ENCODE measurements at regions not wholly inside any gene's neighbourhood (a gene's known extent, or its start where the extent isn't known, plus 50 kb on each side); places are given as distances from the start of the nearest gene placed in this dataset.

DNA sequence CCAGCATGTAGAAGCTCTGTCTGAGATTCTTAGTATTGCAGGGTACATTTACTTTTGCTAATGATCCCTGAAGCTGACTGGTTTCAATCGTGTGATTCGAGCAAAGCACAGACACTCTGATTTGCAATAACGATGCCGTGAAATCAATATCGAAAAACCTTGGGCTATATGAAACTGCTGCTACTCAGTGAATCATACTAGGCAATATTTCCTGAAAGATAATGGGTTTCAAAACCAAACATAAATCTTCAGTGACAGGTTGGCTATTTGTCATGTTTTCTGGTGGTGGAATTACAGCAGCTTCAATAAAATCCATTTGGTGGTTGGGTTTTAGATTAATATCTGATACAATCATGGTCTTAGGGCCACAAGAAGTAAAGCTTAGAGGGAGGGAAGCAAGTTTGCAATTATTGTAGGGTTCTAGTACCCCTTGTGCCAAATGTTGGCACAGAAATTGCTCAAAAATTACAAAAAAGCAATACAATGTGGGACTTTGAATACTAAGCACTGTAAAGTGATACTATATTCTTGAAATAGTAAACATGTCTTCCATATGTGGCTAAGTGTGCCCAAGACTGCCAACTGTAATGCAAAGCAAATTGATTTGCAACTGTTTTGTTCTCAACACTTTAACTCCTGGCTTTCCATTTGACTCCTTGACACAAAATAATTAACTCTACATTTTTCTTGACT is 112.4 kb upstream of the JAZF1 start:
- no peak for DNase-seq (ENCODE audit: low read depth in 3 of 3)

DNA sequence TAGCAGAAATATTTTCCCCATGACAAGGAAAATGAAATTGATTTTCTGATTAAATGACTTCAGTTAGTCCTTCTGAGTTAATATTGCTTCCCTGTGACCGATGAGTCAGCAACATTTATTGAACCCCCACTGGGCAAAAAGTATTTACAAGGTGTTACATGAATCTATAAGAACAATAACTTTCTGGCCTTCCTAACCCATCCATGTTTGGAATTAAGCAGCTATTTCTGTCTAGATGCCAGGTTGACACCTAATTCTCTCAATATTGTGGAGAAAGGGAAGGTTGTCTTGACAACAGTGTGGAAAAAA is 112.9 kb upstream of the JAZF1 start:
- no peak for DNase-seq (ENCODE audit: low read depth in 3 of 3)

DNA sequence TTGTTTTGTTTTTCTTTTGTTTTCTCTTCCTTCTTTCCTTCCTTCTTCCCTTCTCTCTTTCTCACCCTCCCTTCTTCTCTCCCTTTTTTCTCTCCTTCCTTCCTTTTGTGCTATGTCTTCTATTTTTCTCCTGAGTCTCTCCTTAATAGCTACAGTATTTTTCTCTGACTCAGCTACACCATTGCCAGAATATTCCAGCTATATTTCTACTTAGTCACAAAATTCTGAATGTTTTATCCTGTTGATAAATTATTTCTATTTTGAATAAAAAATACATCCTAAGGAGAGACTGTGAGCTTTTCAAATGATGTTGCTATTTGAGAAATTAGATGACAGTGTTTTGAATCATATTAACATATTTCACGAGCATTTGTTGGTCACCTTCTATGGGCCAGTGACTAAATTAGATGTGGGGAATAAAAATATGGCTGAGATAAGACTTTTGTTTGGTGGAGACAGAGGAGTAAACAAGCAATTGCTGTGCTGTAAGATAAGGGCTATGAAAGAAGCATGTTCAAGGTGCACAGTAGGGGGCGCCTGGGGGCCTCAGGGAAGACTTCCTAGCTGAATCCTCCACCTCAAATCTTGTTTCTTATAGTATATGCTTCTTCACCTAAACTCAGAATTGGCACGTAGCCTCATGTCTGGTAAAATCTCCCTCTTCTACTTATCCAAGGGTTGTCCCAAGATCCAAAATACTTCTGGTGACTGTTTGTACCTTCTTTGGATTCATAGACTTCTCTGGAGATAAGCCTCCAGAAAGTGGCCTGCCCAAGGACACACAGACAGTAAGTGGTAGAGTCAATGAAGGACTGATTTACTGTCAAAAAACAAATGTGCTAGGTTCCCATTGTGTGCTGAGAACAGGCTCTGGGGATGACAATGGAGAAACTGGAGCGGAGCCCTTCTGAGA is 115.5 kb upstream of the CREB5 start:
- DNase-seq (ENCODE audit: low read depth in 3 of 3): peak; percentile 21 to 44 (median 28)

DNA sequence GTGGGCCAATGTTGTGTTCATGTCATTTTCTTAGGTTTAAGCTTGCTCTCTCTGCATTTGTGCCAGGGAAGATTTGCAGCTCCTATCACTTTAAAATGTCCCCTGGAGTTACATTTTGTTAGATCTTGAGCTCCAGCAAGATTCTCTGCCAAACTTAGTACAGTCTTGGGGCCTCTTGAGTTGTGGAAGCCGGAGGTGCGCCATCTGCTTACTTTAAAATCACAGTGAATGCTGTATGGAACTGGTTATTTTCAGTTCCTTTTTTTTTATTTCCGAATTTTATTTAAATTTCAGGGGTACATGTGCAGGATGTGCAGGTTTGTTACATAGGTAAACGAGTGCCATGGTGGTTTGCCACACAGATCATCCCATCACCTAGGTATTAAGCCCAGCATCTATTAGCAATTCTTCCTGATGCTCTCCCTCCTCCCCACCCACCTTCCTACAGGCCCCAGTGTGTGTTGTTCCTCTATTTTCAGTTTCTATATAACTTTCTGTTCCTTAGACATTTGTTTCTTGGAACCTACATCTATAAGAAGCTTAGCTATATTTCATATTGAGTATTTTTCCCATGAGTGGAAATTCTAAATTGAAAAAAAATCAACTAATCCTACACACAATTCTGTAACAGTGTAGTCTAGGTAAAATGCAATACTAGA is 114.4 kb upstream of the CREB5 start:
- no peak for DNase-seq (ENCODE audit: low read depth in 3 of 3)

DNA sequence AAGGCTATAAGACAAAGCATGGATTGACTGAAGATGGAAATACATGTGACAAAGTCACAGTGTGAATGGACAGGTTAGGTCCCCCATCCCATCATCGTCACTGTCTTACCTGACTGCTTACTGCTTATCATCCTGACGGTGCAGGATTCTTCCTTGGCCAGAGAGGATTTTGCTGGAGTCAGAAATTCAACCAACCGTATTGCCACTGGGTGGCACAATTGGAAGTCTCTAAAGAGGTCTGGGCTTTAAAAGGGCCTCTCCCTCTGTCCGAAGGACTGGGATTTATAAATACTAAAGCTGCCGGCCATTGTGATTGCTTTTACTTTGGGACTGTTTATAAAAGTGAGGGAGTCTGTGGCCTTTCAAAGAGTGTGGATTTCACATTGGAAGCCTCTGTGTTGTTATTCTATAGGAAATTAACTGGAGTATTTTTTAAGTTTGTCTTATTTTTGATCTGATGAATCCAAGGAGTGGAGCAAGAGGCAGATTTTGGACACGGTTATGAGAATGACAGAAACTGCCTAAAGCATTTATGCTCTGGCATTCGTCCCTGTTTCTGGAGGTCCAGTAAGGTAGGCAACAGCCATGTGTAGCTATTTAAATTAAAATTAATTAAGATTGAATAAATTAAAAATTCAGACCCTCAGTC is 113.3 kb upstream of the CREB5 start:
- no peak for DNase-seq (ENCODE audit: low read depth in 3 of 3)

DNA sequence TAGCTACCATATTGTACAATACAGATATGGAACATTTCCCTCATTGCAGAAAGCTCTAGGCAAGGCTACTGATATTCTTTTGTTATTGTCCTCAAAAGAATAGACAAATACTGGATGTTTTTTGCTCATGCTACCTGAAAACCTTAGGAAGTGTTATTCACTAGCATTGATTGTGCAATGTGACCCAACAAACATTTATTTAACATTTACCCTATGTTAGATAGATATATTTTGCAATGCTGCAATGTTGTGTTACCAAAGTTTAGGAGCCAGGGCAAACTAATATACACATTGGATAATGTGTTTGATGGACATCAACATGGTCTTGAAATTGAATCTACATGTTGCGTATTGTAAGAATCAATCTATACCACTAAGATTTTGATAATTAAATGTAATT is 112.8 kb upstream of the CREB5 start:
- DNase-seq (ENCODE audit: low read depth in 3 of 3): no peak

DNA sequence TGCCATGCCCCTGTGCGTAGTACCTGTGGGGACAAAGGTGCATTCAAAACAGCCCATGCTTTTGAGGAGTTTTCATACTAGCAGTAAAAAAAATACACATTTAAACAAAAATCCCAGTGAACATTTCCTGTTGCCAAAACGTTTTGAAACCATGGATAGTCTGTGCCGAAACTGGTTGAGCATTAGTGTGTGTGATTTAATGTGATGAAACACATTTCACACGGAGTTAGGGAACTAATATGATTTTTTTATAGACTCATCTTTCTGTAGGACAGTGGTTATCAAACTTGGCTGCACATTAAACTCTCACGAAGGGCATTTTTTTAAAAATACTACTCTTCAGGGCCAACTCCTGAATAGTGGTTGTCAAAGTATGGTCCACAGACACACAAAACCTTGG is 111.8 kb upstream of the CREB5 start:
- DNase-seq (ENCODE audit: low read depth in 3 of 3): no peak

DNA sequence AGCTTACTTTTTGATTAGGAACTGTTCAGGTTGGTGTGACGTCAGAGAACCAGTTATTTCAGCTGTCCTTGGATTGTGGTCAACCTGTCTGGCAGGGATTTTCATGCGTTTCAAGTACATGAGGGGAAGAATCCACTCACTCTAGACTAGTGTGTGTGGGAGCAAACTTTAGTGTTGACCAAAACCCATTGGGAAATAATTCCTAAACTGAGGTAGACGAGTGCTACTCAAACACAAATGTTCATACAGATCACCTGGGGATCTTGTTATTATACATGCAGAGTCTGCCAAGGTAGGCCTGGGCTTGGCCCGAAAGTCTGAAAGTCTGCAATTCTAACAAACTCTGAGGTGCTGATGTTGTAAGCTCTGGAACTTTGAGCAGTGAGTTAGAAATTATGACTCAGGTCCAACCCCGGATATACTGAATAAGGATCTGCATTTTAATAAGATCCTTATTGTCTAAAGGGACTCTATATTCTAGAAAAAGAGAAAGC is 111.1 kb upstream of the CREB5 start:
- no peak for DNase-seq (ENCODE audit: low read depth in 3 of 3)

DNA sequence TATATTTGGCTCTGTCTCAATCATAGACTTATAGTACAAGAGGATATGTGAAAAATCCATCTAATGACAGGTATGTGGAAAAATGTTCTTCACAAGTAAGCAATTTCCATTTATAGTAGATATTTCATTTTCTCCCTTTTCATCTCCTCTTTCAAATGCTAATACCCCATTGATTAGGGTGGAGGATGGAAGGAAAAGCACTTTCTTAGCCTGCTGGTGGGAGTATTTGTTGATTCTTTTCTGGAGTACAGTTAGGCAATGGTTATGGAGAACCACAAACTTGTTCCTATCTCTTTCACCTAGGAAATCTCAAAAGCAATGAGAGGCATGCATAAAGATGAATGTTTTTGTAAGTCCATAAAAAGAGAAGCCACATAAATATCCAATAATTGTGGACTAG is 108.0 kb upstream of the CREB5 start:
- no peak for DNase-seq (ENCODE audit: low read depth in 3 of 3)

DNA sequence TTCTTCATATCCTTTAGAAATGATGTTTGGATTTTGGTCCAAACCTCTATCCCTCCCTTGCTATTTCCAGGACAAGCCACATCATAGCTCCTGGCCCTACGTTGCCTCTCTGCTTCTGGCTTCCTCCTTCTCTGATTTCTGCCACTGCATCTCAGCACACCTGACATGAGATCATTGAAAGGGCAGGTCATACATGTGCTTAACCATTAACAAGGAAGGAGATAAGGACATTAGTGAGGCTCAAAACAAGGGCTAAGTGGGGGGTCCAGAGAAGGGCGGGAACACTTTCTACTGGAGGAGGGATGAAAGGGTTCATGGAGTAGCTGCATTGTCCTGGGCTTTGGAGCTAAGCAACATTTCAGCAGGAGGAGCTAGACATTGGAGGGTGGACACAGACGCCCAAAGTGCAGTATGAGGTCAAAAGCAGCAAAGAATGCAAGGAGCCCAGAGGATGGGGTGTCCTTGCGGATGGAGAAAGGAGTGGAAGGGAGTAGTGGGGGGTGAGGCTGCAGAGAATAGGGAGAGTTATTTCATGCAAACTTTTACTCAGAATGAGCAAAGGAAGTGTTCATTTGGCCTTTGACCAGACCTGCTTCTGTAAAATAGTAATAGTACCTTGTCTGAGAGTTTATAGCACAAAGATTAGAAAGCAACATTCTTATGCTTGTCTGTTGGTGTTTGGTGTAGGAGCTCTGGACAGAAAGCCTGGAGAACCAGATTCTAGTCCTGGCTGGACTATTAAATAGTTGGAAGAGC is 102.4 kb upstream of the CREB5 start:
- no peak for DNase-seq (ENCODE audit: low read depth in 3 of 3)

DNA sequence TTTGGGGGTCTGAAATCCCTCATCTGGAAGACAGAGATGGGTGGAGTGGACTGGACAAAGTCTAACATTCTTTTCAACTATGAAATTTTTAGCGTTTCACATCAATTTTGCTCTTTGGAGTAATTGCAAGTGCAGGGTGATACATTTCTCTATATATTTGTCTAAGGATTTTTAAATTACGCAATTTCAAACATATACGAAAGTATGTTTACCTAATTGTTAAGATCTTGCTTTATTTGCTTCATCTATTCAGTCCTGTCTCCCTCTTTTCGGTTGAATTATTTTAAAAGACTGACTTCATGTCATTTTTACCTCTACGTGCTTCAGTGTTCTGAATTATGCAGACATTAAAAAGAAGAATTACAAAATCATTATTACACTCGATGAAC is 101.9 kb upstream of the CREB5 start:
- DNase-seq (ENCODE audit: low read depth in 3 of 3): no peak

DNA sequence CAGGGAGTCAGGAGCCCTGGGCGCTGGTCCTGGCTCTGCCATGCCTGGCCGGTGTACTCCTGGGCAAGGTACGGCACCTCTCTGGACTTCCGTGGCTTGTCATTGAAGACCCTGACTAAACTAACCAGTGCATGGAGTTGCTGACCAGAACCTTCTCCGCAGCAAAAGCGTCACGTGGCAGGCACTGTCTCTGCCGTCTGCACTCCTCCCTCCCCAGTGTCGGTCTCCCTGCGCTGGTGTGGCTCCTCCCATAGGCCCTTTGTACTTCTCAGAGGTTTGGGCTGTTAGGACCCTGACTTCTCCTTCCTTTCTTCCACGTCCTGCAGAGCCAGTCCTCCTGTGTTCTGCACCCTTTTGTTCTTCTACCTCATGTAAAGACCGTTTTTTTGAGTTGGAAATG is 100.6 kb upstream of the CREB5 start:
- DNase-seq (ENCODE audit: low read depth in 3 of 3): no peak

DNA sequence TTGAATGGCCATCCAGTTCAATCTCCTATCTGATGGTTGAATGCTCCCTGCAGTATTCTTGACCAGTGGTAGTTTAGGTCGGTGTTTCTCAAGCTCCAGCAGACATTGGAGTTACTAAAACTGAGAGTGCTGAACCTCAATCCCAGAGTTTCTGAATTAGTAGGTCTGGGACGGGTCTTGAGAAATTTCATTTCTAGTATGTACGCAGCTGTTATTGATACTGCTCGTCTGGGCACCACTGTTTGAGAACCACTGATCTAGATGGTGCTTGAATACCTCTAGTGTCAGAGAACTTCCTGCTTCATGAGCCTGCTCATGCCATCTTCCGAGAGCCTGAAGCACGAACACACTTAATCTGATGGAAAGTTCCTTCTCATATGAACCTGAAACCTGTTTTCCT is 99.4 kb upstream of the CREB5 start:
- no peak for DNase-seq (ENCODE audit: low read depth in 3 of 3)

DNA sequence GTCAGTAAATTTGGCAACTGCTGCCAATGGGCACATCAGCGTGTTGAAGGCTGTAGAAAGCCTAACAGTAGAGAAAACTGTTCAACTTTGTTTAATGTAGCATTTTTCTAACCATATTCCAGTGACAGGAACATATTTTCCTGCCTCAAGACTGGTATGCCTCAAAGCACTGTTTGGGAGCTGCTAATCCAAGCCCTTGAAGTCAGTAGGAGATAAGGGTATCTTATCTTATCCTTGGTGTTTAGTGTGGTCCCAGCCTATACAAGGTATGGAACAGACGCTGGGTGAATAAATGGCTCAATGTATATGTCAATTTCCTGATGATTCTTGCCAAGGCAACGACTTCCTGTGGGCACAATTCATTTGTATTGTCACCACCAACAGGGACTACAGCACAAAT is 97.5 kb upstream of the CREB5 start:
- no peak for DNase-seq (ENCODE audit: low read depth in 3 of 3)

DNA sequence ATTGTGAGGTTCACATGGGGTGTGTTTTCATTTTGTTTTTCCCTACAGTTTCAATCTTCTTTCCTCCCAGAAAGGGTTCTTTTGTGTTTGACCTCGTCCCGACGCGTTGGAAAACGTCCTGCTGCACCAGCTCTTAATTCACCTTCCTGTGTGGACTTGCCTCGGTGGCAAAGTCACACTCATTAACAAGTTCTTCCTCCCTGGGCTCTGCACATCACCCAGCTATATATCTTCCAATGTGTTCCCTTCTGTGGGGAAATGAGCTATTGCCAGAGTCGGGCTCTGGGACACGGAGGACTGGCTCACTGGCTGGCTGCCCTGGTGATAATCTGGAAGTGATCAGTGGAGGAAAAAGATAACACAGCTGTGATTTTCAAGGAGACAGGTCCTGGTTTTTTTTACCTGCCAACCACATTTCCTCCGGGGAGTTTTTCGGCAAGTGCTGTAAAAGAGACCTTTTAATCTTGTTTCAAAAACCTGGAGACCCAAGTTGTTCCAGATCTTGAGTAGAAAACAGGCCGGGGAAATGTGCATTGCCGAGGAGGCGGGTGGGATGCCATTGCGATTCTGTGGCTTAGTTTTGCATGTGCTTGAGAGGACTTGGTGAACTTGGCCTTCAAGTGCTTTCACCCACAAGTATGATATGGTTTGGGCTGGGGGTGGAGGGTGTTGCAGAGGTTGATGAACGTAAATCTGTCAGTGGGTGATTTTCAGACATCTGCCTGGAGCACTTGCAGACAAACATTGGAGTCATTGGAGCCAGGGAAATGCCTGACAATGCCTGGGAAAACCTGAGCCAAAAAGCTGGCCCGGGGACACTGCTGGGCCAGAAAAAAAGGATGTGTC is 96.5 kb upstream of the CREB5 start:
- DNase-seq (ENCODE audit: low read depth in 3 of 3): no peak

DNA sequence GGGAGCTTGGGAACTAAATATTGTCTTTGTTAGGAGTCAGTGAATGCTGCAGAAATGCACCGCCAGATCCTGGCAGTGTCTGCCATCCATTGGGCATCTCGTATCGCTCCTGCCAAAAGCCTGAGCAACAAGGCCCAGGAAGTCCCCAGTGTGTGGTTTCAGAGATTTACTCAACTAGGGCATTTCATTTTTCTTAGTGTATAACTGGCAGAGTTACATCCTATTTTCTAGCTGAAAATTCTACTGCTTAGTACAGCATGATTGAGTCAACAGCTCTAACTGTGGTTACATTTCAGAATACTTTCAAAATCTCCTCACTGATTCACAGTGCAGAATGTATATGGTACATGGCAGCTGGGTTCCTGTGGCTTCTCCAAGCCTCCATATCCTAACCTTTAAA is 95.8 kb upstream of the CREB5 start:
- DNase-seq (ENCODE audit: low read depth in 3 of 3): no peak

DNA sequence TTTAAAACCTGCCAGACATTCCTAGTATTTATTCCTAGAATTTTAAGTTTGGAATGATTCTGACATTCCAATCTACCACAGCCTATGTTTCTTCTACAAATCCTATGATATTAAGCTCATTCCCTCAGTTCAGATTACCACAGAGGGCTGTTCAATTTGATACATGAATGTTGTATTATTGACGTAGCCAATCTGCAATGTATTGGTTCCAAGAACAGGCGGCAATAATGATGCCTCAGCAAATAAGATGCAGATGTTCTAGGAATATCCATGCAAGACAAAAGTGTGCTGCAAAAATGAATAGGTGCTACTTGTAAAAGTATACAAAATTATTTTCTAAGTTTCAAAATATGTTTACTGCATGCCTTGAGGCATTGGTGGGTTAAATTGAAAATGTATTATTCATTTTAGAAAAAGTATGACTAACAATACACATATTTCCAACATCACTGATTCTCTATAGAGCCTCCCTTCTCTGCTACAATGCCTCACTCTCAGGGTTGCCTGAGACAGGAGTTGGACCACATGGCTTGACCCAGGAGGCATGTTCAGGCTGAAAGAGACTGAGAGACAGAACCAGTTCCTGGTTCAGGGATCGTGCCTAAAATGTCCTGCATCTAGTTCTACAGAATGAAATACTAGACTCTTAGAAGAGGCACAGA is 94.1 kb upstream of the CREB5 start:
- DNase-seq (ENCODE audit: low read depth in 3 of 3): no peak

DNA sequence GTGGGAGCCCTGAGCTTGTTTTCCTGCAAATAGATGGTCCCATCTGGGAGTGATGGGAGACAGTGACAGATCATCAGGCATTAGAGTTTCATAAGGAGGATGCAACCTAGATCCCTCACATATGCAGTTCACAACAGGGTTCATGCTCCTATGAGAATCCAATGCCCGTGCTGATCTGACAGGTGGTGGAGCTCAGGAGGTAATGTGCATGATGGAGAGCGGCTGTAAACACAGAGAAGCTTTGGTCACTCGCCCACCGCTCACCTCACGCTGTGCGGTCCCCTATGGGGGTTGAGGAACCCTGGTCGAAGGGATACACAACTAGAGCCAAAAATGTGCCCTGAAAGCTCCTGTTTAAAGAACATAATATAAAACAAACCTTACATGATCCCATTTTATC is 88.5 kb upstream of the CREB5 start:
- no peak for DNase-seq (ENCODE audit: low read depth in 3 of 3)

DNA sequence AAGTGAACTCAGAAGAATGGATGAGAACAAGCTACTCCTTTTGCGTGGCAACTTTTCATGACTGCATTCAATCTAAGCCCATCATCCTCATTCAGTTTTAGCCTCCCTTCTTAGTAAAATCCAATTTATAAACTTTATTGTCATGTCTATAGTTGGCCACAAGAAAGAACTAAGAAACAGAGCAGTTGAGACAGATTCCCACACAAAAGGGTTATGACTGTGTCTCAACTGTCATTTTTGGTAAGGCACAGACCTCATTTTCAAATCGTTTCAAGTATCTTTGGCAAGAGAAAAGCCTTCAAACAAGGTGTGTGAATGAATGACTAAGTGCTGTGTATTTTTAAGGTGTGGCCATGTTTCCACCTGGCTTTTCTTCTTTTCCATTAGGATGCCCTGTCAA is 84.2 kb upstream of the CREB5 start:
- DNase-seq (ENCODE audit: low read depth in 3 of 3): no peak
